IMR-90 (cell line): ENCODE measurements at regions not wholly inside any gene's neighbourhood (a gene's known extent, or its start where the extent isn't known, plus 50 kb on each side); places are given as distances from the start of the nearest gene placed in this dataset.

Experiments used
- ATAC-seq: fragments of 200-7000 bp; cut with Tn5 transposase; 2 replicates; pipeline ENCODE4 v1.9.1; 2020; ENCODE audit warnings: low read depth, mild to moderate bottlenecking, moderate library complexity
- BruUV-seq: library from RNA; stranded (reverse); fragments of 400-500 nt; replicated peaks from 2 replicates; lab custom pipeline; 2021; lab: Mats Ljungman, UMichigan
- CTCF ChIA-PET: fragments of 300-600 bp; formaldehyde crosslinking; extraction: SDS; loops from one replicate; lab custom pipeline; 2021; ENCODE audit warnings: antibody characterized with exemption; lab: Yijun Ruan, JAX
- POLR2A ChIA-PET: fragments of 300-600 bp; sonication (Branson Sonifier 250); formaldehyde crosslinking; loops from one replicate; lab custom pipeline; 2022; ENCODE audit warnings: antibody characterized with exemption; ENCODE audit not compliant: unreplicated experiment; lab: Charles Lee
- DNase-seq: peaks from one replicate; pipeline ENCODE4 v3.0.0; 2013
- H2AFZ ChIP-seq: replicated peaks from 2 replicates; pipeline ENCODE3; 2013; ENCODE audit warnings: low read length, mild to moderate bottlenecking; ENCODE audit not compliant: poor library complexity
- H2AK5ac ChIP-seq: 2 replicates; pipeline ENCODE4 v1.6.1; 2013; ENCODE audit warnings: low read depth, low read length, inconsistent platforms
- H2AK9ac ChIP-seq: replicated peaks from 2 replicates; pipeline ENCODE3; 2013; ENCODE audit warnings: mild to moderate bottlenecking, low read depth, low read length, moderate library complexity; ENCODE audit not compliant: poor library complexity
- H2BK120ac ChIP-seq: 2 replicates; pipeline ENCODE4 v1.6.1; 2013; ENCODE audit warnings: low read depth, low read length, inconsistent platforms
- H2BK15ac ChIP-seq: 3 replicates; pipeline ENCODE4 v1.6.1; 2013; ENCODE audit warnings: low read depth, low read length, inconsistent platforms
- H2BK20ac ChIP-seq: 2 replicates; pipeline ENCODE4 v1.6.1; 2013; ENCODE audit warnings: low read depth, mild to moderate bottlenecking, inconsistent platforms, low read length, moderate library complexity
- H2BK5ac ChIP-seq: 2 replicates; pipeline ENCODE4 v1.6.1; 2013; ENCODE audit warnings: mild to moderate bottlenecking, low read depth, low read length, inconsistent platforms; ENCODE audit not compliant: poor library complexity, severe bottlenecking
- H3K14ac ChIP-seq: replicated peaks from 2 replicates; pipeline ENCODE4 v1.6.1; 2013; ENCODE audit warnings: low read depth, low read length, inconsistent platforms
- H3K18ac ChIP-seq: 2 replicates; pipeline ENCODE4 v1.6.1; 2013; ENCODE audit warnings: low read depth, low read length, control low read depth
- H3K23ac ChIP-seq: 2 replicates; pipeline ENCODE4 v1.6.1; 2013; ENCODE audit warnings: low read depth, low read length, inconsistent platforms
- H3K27ac ChIP-seq: 2 replicates; pipeline ENCODE4 v1.5.1; 2013; ENCODE audit warnings: mild to moderate bottlenecking, control low read depth, low read length; ENCODE audit not compliant: insufficient read depth
- H3K27me3 ChIP-seq: 2 replicates; pipeline ENCODE4 v1.6.1; 2013; ENCODE audit warnings: low read length; ENCODE audit not compliant: control insufficient read depth, insufficient read depth
- H3K36me3 ChIP-seq: 2 replicates; pipeline ENCODE4 v1.6.1; 2013; ENCODE audit warnings: low read length, mixed read lengths; ENCODE audit not compliant: control insufficient read depth, insufficient read depth
- H3K4ac ChIP-seq: 2 replicates; pipeline ENCODE4 v1.6.1; 2013; ENCODE audit warnings: low read depth, low read length, inconsistent platforms
- H3K4me1 ChIP-seq: 2 replicates; pipeline ENCODE4 v1.6.1; 2013; ENCODE audit warnings: low read length, mixed read lengths; ENCODE audit not compliant: control insufficient read depth, insufficient read depth
- H3K4me2 ChIP-seq: 2 replicates; pipeline ENCODE4 v1.6.1; 2013; ENCODE audit warnings: low read depth, mild to moderate bottlenecking, control low read depth, low read length, moderate library complexity
- H3K4me3 ChIP-seq: 2 replicates; pipeline ENCODE4 v1.5.1; 2013; ENCODE audit warnings: low read depth, mild to moderate bottlenecking, control low read depth, low read length, moderate library complexity; ENCODE audit not compliant: insufficient read depth
- H3K56ac ChIP-seq: 2 replicates; pipeline ENCODE4 v1.6.1; 2013; ENCODE audit warnings: low read length, inconsistent platforms; ENCODE audit not compliant: insufficient read depth; ENCODE audit errors: extremely low read depth
- H3K79me1 ChIP-seq, 2 experiments: 2 replicates each; pipeline ENCODE4 v1.6.1; 2013; ENCODE audit warnings: low read length in 2 of 2, inconsistent platforms in 1 of 2, low read depth in 1 of 2
- H3K9ac ChIP-seq: 2 replicates; pipeline ENCODE4 v1.6.1; 2013; ENCODE audit warnings: low read depth, low read length, control low read depth
- H3K9me1 ChIP-seq: 2 replicates; pipeline ENCODE4 v1.6.1; 2013; ENCODE audit warnings: low read length, inconsistent platforms; ENCODE audit not compliant: insufficient read depth
- H3K9me3 ChIP-seq: 2 replicates; pipeline ENCODE4 v1.6.1; 2013; ENCODE audit warnings: low read length; ENCODE audit not compliant: control insufficient read depth, insufficient read depth
- H4K20me1 ChIP-seq: 2 replicates; pipeline ENCODE4 v1.6.1; 2013; ENCODE audit warnings: low read length, inconsistent platforms; ENCODE audit not compliant: insufficient read depth
- H4K5ac ChIP-seq: 2 replicates; pipeline ENCODE4 v1.6.1; 2013; ENCODE audit warnings: mild to moderate bottlenecking, low read depth, low read length, control low read depth
- H4K8ac ChIP-seq, 2 experiments: 2 replicates each; pipeline ENCODE4 v1.6.1; 2013; ENCODE audit warnings: low read depth in 2 of 2, low read length in 2 of 2, control low read depth in 1 of 2, inconsistent platforms in 1 of 2
- H4K91ac ChIP-seq: 2 replicates; pipeline ENCODE4 v1.6.1; 2013; ENCODE audit warnings: low read depth, low read length, inconsistent platforms; ENCODE audit not compliant: insufficient read depth
- BHLHE40 ChIP-seq: fragments of 150-350 bp; IDR thresholded peaks from 2 replicates; pipeline ENCODE4 v1.6.1; 2016; ENCODE audit warnings: mild to moderate bottlenecking, low read depth, low read length
- CEBPB ChIP-seq: IDR thresholded peaks from 2 replicates; pipeline ENCODE4 v1.6.1; 2012; ENCODE audit warnings: low read depth, low read length, improper control_type of control experiment
- CHD1 ChIP-seq: IDR thresholded peaks from 2 replicates; pipeline ENCODE4 v1.6.1; 2012; ENCODE audit warnings: low read depth, low read length, improper control_type of control experiment
- FOS ChIP-seq: fragments of 150-350 bp; IDR thresholded peaks from 2 replicates; pipeline ENCODE4 v1.6.1; 2016; ENCODE audit warnings: low read depth, low read length
- MAFK ChIP-seq: IDR thresholded peaks from 2 replicates; pipeline ENCODE4 v1.6.1; 2012; ENCODE audit warnings: low read depth, low read length, improper control_type of control experiment
- MAZ ChIP-seq: IDR thresholded peaks from 2 replicates; pipeline ENCODE4 v1.6.1; 2012; ENCODE audit warnings: low read depth, mild to moderate bottlenecking, low read length, improper control_type of control experiment, moderate library complexity, borderline replicate concordance
- MXI1 ChIP-seq: IDR thresholded peaks from 2 replicates; pipeline ENCODE4 v1.6.1; 2012; ENCODE audit warnings: low read depth, mild to moderate bottlenecking, low read length, moderate library complexity, borderline replicate concordance
- NFE2L2 ChIP-seq: fragments of 150-350 bp; IDR thresholded peaks from 2 replicates; pipeline ENCODE4 v1.6.1; 2016; ENCODE audit warnings: low read depth, mild to moderate bottlenecking, low read length
- POLR2A ChIP-seq: IDR thresholded peaks from 2 replicates; pipeline ENCODE4 v1.6.1; 2012; ENCODE audit warnings: mild to moderate bottlenecking, low read depth, low read length
- RCOR1 ChIP-seq: IDR thresholded peaks from 2 replicates; pipeline ENCODE4 v1.6.1; 2012; ENCODE audit warnings: mild to moderate bottlenecking, low read length, improper control_type of control experiment; ENCODE audit not compliant: insufficient replicate concordance
- RFX5 ChIP-seq: IDR thresholded peaks from 2 replicates; pipeline ENCODE4 v1.8.0; 2012; ENCODE audit warnings: low read depth, mild to moderate bottlenecking, low read length, moderate library complexity
- SMC3 ChIP-seq: fragments of 150-350 bp; IDR thresholded peaks from 2 replicates; pipeline ENCODE4 v1.6.1; 2016; ENCODE audit warnings: low read depth, mild to moderate bottlenecking, antibody characterized with exemption, low read length, moderate library complexity
- WGBS, 2 experiments: methylation state at CpG; one replicate each; pipeline versions ENCODE4 v1.1.5 to v1.1.7; 2013; ENCODE audit warnings: missing lambda C conversion rate in 2 of 2; ENCODE audit not compliant: insufficient read length in 1 of 2; ENCODE audit errors: extremely low coverage in 2 of 2; 5-methylcytosine and 5-hydroxymethylcytosine counted together
- dilution Hi-C: fragments of 300-500 bp; cut with HindIII; formaldehyde crosslinking; loops from one replicate; pipeline ENCODE4 v1.14.3; 2018; ENCODE audit warnings: low sequenced_read_pairs; ENCODE audit not compliant: unreplicated experiment
- in situ Hi-C: fragments of 300-500 bp; cut with MboI; formaldehyde crosslinking; loops from 3 replicates; pipeline ENCODE4 v1.14.3; 2019; ENCODE audit warnings: low sequenced_read_pairs, inconsistent platforms, mixed read lengths
- intact Hi-C: fragments of 100-400 bp; cut with micrococcal nuclease; formaldehyde crosslinking; loops from 2 replicates; pipeline ENCODE4 v1.10.0; 2022
- TF ChIP-seq, protein P1 (sequence below): fragments of 150-350 bp; IDR thresholded peaks from 2 replicates; pipeline ENCODE4 v1.6.1; 2016; ENCODE audit warnings: low read depth, mild to moderate bottlenecking, low read length, moderate library complexity, borderline replicate concordance
- TF ChIP-seq, protein P2 (sequence below): conservative IDR thresholded peaks from 2 replicates; pipeline ENCODE4 v1.5.1; 2012; ENCODE audit warnings: mild to moderate bottlenecking, low read depth, low read length, improper control_type of control experiment
- TF ChIP-seq, protein P3 (sequence below): fragments of 150-350 bp; IDR thresholded peaks from 2 replicates; pipeline ENCODE4 v1.6.1; 2017; ENCODE audit warnings: mild to moderate bottlenecking, antibody characterized with exemption, low read length, low read depth

DNA sequence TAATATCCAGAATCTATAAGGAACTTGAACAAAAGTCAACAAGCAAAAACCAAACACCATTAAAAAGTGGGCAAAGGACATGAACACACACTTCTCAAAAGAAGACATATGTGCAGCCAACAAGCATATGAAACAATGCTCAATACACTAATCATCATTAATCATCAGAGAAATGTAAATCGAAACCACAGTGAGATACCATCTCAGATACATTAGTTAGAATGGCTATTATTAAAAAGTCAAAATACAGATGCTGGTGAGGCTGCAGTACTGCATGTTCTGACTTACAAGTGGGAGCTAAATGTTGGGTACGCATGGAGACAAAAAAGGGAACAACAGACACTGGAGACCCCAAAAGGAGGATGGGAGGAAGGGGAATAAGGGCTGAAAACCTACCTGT lies 67.1 kb downstream of the BLTP3B start:
- Histone ChIP-seq H4K5ac (no peak overlapping the region), H2BK15ac (no peak overlapping the region), H3K27ac (no peak overlapping the region), H3K4ac (no peak overlapping the region), H3K36me3 (peaks cover 8% of the 10 kb centered on the region; the same call in 1 of the 2 replicates), H3K14ac (no peak overlapping the region), H3K4me1 (no peaks in the 10 kb centered on the region), H3K9me1 (no peaks in the 10 kb centered on the region), H3K18ac (no peak overlapping the region), H2BK20ac (no peak overlapping the region), H2AK5ac (no peak overlapping the region), H3K4me2 (no peak overlapping the region), H3K79me1 (no peaks in the 10 kb centered on the region; a peak in 1 of 4 replicates), H4K8ac (no peak overlapping the region), H3K27me3 (no peaks in the 10 kb centered on the region), H2AFZ (no peak overlapping the region), H3K23ac (no peak overlapping the region), H2AK9ac (no peak overlapping the region), H4K20me1 (no peaks in the 10 kb centered on the region), H3K9me3 (no peaks in the 10 kb centered on the region), H3K9ac (no peak overlapping the region), H4K91ac (no peak overlapping the region), H2BK120ac (no peak overlapping the region), H3K4me3 (no peak overlapping the region), H3K56ac (no peak overlapping the region), H2BK5ac (no peak overlapping the region)
- no CpG with 5 or more reads among the region's 2 CpGs for WGBS, 2 experiments
- intact Hi-C loops = no loop called here
- DNase-seq = no peak
- CTCF ChIA-PET = interaction anchor here (0.6 kb wide), 1 partner anchor 469 kb away, joined by 3 read pairs; no protein-coding TSS in a partner anchor
- BruUV-seq = no TSS peak
- in situ Hi-C loops = no loop called here
- TF ChIP-seq MXI1 (no peak), POLR2A (no peak), MAZ (no peak), MAFK (no peak), SMC3 (no peak), CHD1 (no peak), RFX5 (no peak), CEBPB (no peak), NFE2L2 (no peak), RCOR1 (no peak), BHLHE40 (no peak), FOS (no peak)
- TF ChIP-seq, protein P1, sequence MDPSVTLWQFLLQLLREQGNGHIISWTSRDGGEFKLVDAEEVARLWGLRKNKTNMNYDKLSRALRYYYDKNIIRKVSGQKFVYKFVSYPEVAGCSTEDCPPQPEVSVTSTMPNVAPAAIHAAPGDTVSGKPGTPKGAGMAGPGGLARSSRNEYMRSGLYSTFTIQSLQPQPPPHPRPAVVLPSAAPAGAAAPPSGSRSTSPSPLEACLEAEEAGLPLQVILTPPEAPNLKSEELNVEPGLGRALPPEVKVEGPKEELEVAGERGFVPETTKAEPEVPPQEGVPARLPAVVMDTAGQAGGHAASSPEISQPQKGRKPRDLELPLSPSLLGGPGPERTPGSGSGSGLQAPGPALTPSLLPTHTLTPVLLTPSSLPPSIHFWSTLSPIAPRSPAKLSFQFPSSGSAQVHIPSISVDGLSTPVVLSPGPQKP = no peak
- TF ChIP-seq, protein P2, sequence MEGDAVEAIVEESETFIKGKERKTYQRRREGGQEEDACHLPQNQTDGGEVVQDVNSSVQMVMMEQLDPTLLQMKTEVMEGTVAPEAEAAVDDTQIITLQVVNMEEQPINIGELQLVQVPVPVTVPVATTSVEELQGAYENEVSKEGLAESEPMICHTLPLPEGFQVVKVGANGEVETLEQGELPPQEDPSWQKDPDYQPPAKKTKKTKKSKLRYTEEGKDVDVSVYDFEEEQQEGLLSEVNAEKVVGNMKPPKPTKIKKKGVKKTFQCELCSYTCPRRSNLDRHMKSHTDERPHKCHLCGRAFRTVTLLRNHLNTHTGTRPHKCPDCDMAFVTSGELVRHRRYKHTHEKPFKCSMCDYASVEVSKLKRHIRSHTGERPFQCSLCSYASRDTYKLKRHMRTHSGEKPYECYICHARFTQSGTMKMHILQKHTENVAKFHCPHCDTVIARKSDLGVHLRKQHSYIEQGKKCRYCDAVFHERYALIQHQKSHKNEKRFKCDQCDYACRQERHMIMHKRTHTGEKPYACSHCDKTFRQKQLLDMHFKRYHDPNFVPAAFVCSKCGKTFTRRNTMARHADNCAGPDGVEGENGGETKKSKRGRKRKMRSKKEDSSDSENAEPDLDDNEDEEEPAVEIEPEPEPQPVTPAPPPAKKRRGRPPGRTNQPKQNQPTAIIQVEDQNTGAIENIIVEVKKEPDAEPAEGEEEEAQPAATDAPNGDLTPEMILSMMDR = no peak
- TF ChIP-seq, protein P3, sequence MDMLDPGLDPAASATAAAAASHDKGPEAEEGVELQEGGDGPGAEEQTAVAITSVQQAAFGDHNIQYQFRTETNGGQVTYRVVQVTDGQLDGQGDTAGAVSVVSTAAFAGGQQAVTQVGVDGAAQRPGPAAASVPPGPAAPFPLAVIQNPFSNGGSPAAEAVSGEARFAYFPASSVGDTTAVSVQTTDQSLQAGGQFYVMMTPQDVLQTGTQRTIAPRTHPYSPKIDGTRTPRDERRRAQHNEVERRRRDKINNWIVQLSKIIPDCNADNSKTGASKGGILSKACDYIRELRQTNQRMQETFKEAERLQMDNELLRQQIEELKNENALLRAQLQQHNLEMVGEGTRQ = no peak
- dilution Hi-C loops = no loop called here
- no peak for ATAC-seq
- POLR2A ChIA-PET = no interaction called here
